NCI-H69 (cell line): ENCODE measurements at regions not wholly inside any gene's neighbourhood (a gene's known extent, or its start where the extent isn't known, plus 50 kb on each side); places are given as distances from the start of the nearest gene placed in this dataset.
A peak's percentile ranks its signal among the peaks of the same experiment; 100 is the strongest.
"Not testable (repeated sequence)": the region's sequence is repeated elsewhere in the genome, so short reads cannot be mapped to it uniquely, and the experiment has no call there.

Experiments used
- DNase-seq: peaks from one replicate; lab custom pipeline; 2025; lab: John Stamatoyannopoulos, UW

- not testable (repeated sequence) for DNase-seq
These were observed 245.3 kb upstream of the PROK2 start for GRCh38 chr3:72030296-72030695.

- DNase-seq, result not testable (repeated sequence)
These were observed 243.8 kb upstream of the PROK2 start for GRCh38 chr3:72028726-72029125.

GRCh38 chr3:72028307-72028706 is 243.4 kb upstream of the PROK2 start:
- not testable (repeated sequence) for DNase-seq

- not testable (repeated sequence) for DNase-seq
These were observed 242.8 kb upstream of the PROK2 start for GRCh38 chr3:72027728-72028127.

GRCh38 chr3:72022027-72022426 is 237.1 kb upstream of the PROK2 start:
- no peak for DNase-seq

GRCh38 chr3:72021531-72021930 is 236.6 kb upstream of the PROK2 start:
- no peak for DNase-seq

GRCh38 chr3:72018343-72018984 is 233.5 kb upstream of the PROK2 start:
- DNase-seq, result no peak

GRCh38 chr3:72017935-72018334 is 233.0 kb upstream of the PROK2 start:
- no peak for DNase-seq

- DNase-seq, result no peak
These were observed 232.4 kb upstream of the PROK2 start for GRCh38 chr3:72017311-72017710.

GRCh38 chr3:72015463-72015862 is 230.5 kb upstream of the PROK2 start:
- DNase-seq, result no peak

- DNase-seq, result no peak
These were observed 228.1 kb upstream of the PROK2 start for GRCh38 chr3:72013084-72013483.

- DNase-seq, result no peak
These were observed 227.4 kb upstream of the PROK2 start for GRCh38 chr3:72012363-72012762.

- DNase-seq, result peak; percentile 6
These were observed 226.5 kb upstream of the PROK2 start for GRCh38 chr3:72011485-72011884.

- DNase-seq, result peak; percentile 11
These were observed 225.0 kb upstream of the PROK2 start for GRCh38 chr3:72009851-72010443.

- DNase-seq, result no peak
These were observed 223.5 kb upstream of the PROK2 start for GRCh38 chr3:72008226-72008996.

- no peak for DNase-seq
These were observed 221.9 kb upstream of the PROK2 start for GRCh38 chr3:72006631-72007556.

- DNase-seq, result no peak
These were observed 219.9 kb upstream of the PROK2 start for GRCh38 chr3:72004749-72005292.

- no peak for DNase-seq
These were observed 219.0 kb upstream of the PROK2 start for GRCh38 chr3:72003936-72004335.

GRCh38 chr3:72001758-72002157 is 216.8 kb upstream of the PROK2 start:
- DNase-seq, result no peak

- no peak for DNase-seq
These were observed 214.2 kb upstream of the PROK2 start for GRCh38 chr3:71998995-71999673.

- DNase-seq, result no peak
These were observed 212.2 kb upstream of the PROK2 start for GRCh38 chr3:71997066-71997653.
